Transverse colon (tissue), 4 donors: ENCODE measurements at regions not wholly inside any gene's neighbourhood (a gene's known extent, or its start where the extent isn't known, plus 50 kb on each side); places are given as distances from the start of the nearest gene placed in this dataset.

Experiments used
- DNase-seq: peaks from one replicate; pipeline ENCODE4 v3.0.0-alpha.2; 2019
- H3K27ac ChIP-seq, 4 donors: fragments of 200-600 bp; sonication (generic); 2 replicates each; pipeline ENCODE4 v1.5.1; 2016 to 2018; ENCODE audit warnings: inconsistent platforms in 4 of 4
- H3K27me3 ChIP-seq: fragments of 200-600 bp; sonication (generic); 2 replicates; pipeline ENCODE4 v1.5.1; 2017; ENCODE audit warnings: inconsistent platforms
- H3K36me3 ChIP-seq, 4 donors: fragments of 200-600 bp; sonication (generic); 2 replicates each; pipeline ENCODE4 v1.5.1; 2017 to 2019; ENCODE audit warnings: inconsistent platforms in 4 of 4
- H3K4me1 ChIP-seq, 4 donors: fragments of 200-600 bp; sonication (generic); 2 replicates each; pipeline ENCODE4 v1.5.1; 2017 to 2020; ENCODE audit warnings: inconsistent platforms in 4 of 4
- H3K4me3 ChIP-seq, 4 donors: fragments of 200-600 bp; sonication (generic); 1 replicate in 1 of 4; 2 replicates in 3 of 4; pipeline versions ENCODE4 v1.5.1 to v1.6.1; 2017 to 2019; ENCODE audit warnings: inconsistent platforms in 4 of 4
- H3K9me3 ChIP-seq, 2 donors: fragments of 200-600 bp; sonication (generic); 2 replicates each; pipeline ENCODE4 v1.5.1; 2017 to 2019; ENCODE audit warnings: inconsistent platforms in 2 of 2
- CTCF ChIP-seq, 5 experiments: fragments of 200-600 bp in 3 of 5; fragments of 450-650 bp in 2 of 5; sonication (generic) in 3 of 5; IDR thresholded peaks; 1 replicate in 2 of 5; 2 replicates in 3 of 5; pipeline ENCODE4 v1.5.1; 2016 to 2017; ENCODE audit warnings: antibody characterized with exemption in 5 of 5, inconsistent platforms in 3 of 5, mild to moderate bottlenecking in 2 of 5, moderate library complexity in 1 of 5
- EP300 ChIP-seq: sonication (generic); formaldehyde crosslinking; IDR thresholded peaks from one replicate; pipeline ENCODE4 v1.6.1; 2017; ENCODE audit warnings: antibody characterized with exemption, low read depth
- POLR2A ChIP-seq: fragments of 450-650 bp; IDR thresholded peaks from one replicate; pipeline ENCODE4 v1.6.1; 2016; ENCODE audit warnings: antibody characterized with exemption, mild to moderate bottlenecking, moderate library complexity
- POLR2AphosphoS5 ChIP-seq, 3 donors: sonication (generic); formaldehyde crosslinking; IDR thresholded peaks; one replicate each; pipeline ENCODE4 v1.6.1; 2016; ENCODE audit warnings: antibody characterized with exemption in 3 of 3
- WGBS, 2 donors: methylation state at CpG; one replicate each; pipeline ENCODE4 v1.1.5; 2018; ENCODE audit warnings: low coverage in 1 of 2; 5-methylcytosine and 5-hydroxymethylcytosine counted together
- in situ Hi-C, 4 donors: fragments of 200-750 bp; cut with MboI; loops; one replicate each; pipeline versions ENCODE4 v1.15.0 to v1.15.1; 2017; ENCODE audit warnings: low sequenced_read_pairs in 3 of 4, low pct_ligation_motif_present in 1 of 4, low pct_unique_long_range_greater_than_20kb in 1 of 4
- intact Hi-C: fragments of 100-400 bp; cut with DNase I; formaldehyde crosslinking; loops from one replicate; pipeline ENCODE4 v1.15.1; 2023; ENCODE audit warnings: low total_unique reads

GRCh38 chr12:14253496-14253895 lies 112.0 kb upstream of the ATF7IP start:
- no peak overlapping the region for H3K27ac ChIP-seq
- peaks cover 10 to 30% (median 19%) of the 10 kb centered on the region in 4 donors for H3K4me1 ChIP-seq
- intact Hi-C loops (no loop called here), in situ Hi-C loops (loop anchor here in 1 of 4 donors (25.0 kb wide), 1 partner anchor 109 kb away; the partner anchor contains the start of gene ATF7IP)
- WGBS, 2 donors, result 89% methylated on average over 3 of the region's 3 CpGs; no CpG with 5 or more reads in 1 of the 2 donors
- no peaks in the 10 kb centered on the region for H3K27me3 ChIP-seq
- no peaks in the 10 kb centered on the region for H3K9me3 ChIP-seq
- no peak for TF ChIP-seq EP300
- no peak for TF ChIP-seq CTCF (IDR thresholded peaks at IDR 0.05)
- TF ChIP-seq POLR2A, result no peak
- TF ChIP-seq POLR2AphosphoS5 (IDR thresholded peaks at IDR 0.05), result no peak
- no peaks in the 10 kb centered on the region for H3K36me3 ChIP-seq
- DNase-seq, result no peak
- no peak overlapping the region for H3K4me3 ChIP-seq

GRCh38 chr12:14254781-14255180 lies 110.7 kb upstream of the ATF7IP start:
- TF ChIP-seq EP300 (no peak), POLR2A (no peak), CTCF (IDR thresholded peaks at IDR 0.05) (no peak), POLR2AphosphoS5 (IDR thresholded peaks at IDR 0.05) (no peak)
- no peaks in the 10 kb centered on the region for H3K9me3 ChIP-seq
- DNase-seq, result no peak
- H3K4me1 ChIP-seq, result peaks cover 11 to 42% (median 21%) of the 10 kb centered on the region in 4 donors
- in situ Hi-C loops, result loop anchor here in 1 of 4 donors (25.0 kb wide), 1 partner anchor 108 kb away; the partner anchor contains the start of gene ATF7IP
- intact Hi-C loops, result loop anchor here (5.0 kb wide), 1 partner anchor 113 kb away; the partner anchor contains the start of gene ATF7IP
- H3K27ac ChIP-seq, result no peak overlapping the region
- 80 to 95% methylated on average over 1 to 6 of the region's 6 CpGs for WGBS, 2 donors
- no peaks in the 10 kb centered on the region for H3K36me3 ChIP-seq
- H3K4me3 ChIP-seq, result no peak overlapping the region
- no peaks in the 10 kb centered on the region for H3K27me3 ChIP-seq

GRCh38 chr12:14256121-14256520 lies 109.4 kb upstream of the ATF7IP start:
- no peak for DNase-seq
- Histone ChIP-seq H3K27ac (peak overlapping the region in 3 of 4 donors; percentile 85 to 89 (median 88)), H3K4me3 (no peak overlapping the region), H3K27me3 (no peaks in the 10 kb centered on the region), H3K9me3 (no peaks in the 10 kb centered on the region), H3K4me1 (peaks cover 21 to 55% (median 35%) of the 10 kb centered on the region in 4 donors), H3K36me3 (no peaks in the 10 kb centered on the region)
- intact Hi-C loops (loop anchor here (5.0 kb wide), 1 partner anchor 111 kb away; the partner anchor contains the start of gene ATF7IP), in situ Hi-C loops (loop anchor here in 1 of 4 donors (25.0 kb wide), 1 partner anchor 106 kb away; the partner anchor contains the start of gene ATF7IP)
- TF ChIP-seq EP300 (no peak), CTCF (IDR thresholded peaks at IDR 0.05) (no peak), POLR2A (no peak), POLR2AphosphoS5 (IDR thresholded peaks at IDR 0.05) (no peak)
- 60 to 61% methylated on average over 6 of the region's 6 CpGs for WGBS, 2 donors

- peaks cover 22 to 56% (median 36%) of the 10 kb centered on the region in 4 donors for H3K4me1 ChIP-seq
- no peak overlapping the region for H3K4me3 ChIP-seq
- no peaks in the 10 kb centered on the region for H3K27me3 ChIP-seq
- TF ChIP-seq POLR2AphosphoS5 (IDR thresholded peaks at IDR 0.05), result no peak
- TF ChIP-seq EP300, result no peak
- no peak for TF ChIP-seq POLR2A
- TF ChIP-seq CTCF (IDR thresholded peaks at IDR 0.05), result peak; percentile 58 to 83 (median 65)
- WGBS, 2 donors, result 61 to 74% methylated on average over 11 to 15 of the region's 15 CpGs
- in situ Hi-C loops, result loop anchor here in 1 of 4 donors (25.0 kb wide), 1 partner anchor 106 kb away; the partner anchor contains the start of gene ATF7IP
- peak overlapping the region; percentile 81 to 89 (median 86) for H3K27ac ChIP-seq
- DNase-seq, result peak; percentile 77
- no peaks in the 10 kb centered on the region for H3K36me3 ChIP-seq
- intact Hi-C loops, result loop anchor here (5.0 kb wide), 1 partner anchor 111 kb away; the partner anchor contains the start of gene ATF7IP
- no peaks in the 10 kb centered on the region for H3K9me3 ChIP-seq
These were observed 108.8 kb upstream of the ATF7IP start for GRCh38 chr12:14256555-14257169.
